Parathyroid adenoma (tissue), 2 donors: ENCODE measurements at regions not wholly inside any gene's neighbourhood (a gene's known extent, or its start where the extent isn't known, plus 50 kb on each side); places are given as distances from the start of the nearest gene placed in this dataset.

Experiments used
- H2AFZ ChIP-seq: fragments of 300-600 bp; sonication (generic); one replicate; pipeline ENCODE4 v1.7.0; 2017; ENCODE audit warnings: antibody characterized with exemption, mild to moderate bottlenecking
- H3K27ac ChIP-seq: fragments of 300-600 bp; sonication (generic); one replicate; pipeline ENCODE4 v1.7.0; 2017
- H3K27me3 ChIP-seq: fragments of 300-600 bp; sonication (generic); one replicate; pipeline ENCODE4 v1.7.0; 2017; ENCODE audit warnings: low read length; ENCODE audit not compliant: control insufficient read depth, insufficient read depth
- H3K36me3 ChIP-seq: fragments of 300-600 bp; sonication (generic); one replicate; pipeline ENCODE4 v1.7.0; 2017; ENCODE audit warnings: low read length; ENCODE audit not compliant: control insufficient read depth, insufficient read depth
- H3K4me1 ChIP-seq: fragments of 300-600 bp; sonication (generic); one replicate; pipeline ENCODE4 v1.7.0; 2017; ENCODE audit warnings: control low read depth
- H3K4me2 ChIP-seq: fragments of 300-600 bp; sonication (generic); one replicate; pipeline ENCODE4 v1.7.0; 2017; ENCODE audit warnings: low read length
- H3K4me3 ChIP-seq: fragments of 300-600 bp; sonication (generic); one replicate; pipeline ENCODE4 v1.7.0; 2017; ENCODE audit warnings: low read depth, low read length
- H3K79me2 ChIP-seq: fragments of 300-600 bp; sonication (generic); one replicate; pipeline ENCODE4 v1.7.0; 2017; ENCODE audit warnings: control low read depth
- H3K9ac ChIP-seq: fragments of 300-600 bp; sonication (generic); one replicate; pipeline ENCODE4 v1.7.0; 2017; ENCODE audit warnings: mild to moderate bottlenecking
- H3K9me3 ChIP-seq: fragments of 300-600 bp; sonication (generic); one replicate; pipeline ENCODE4 v1.7.0; 2017; ENCODE audit warnings: low read length; ENCODE audit not compliant: control insufficient read depth
- TF ChIP-seq, protein P1 (sequence below): fragments of 300-600 bp; sonication (generic); IDR thresholded peaks from one replicate; pipeline ENCODE4 v1.7.0; 2017; ENCODE audit warnings: antibody characterized with exemption, mild to moderate bottlenecking
- donor health status: primary hyperparathyroidism.

DNA sequence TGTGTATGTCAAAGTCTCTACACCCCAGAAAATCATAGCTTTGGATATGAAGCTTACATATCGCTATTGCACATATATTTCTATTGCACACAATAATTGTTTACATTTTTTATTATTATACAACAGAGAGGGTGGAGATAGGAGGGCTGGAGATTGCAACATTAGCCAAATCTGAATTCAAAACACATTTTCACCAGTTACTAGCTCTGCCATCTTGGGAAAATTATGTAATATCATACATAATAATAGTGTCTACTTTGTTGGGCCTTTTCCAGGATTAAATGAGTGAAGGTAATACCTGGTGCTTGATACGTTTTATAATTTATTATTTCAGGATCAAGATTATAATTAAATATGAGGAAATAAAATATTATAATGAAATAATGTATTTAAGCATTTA is 507.4 kb upstream of the TBX3 start:
- Histone ChIP-seq H3K4me3 (no peak overlapping the region), H3K4me2 (no peak overlapping the region), H3K79me2 (no peaks in the 10 kb centered on the region), H3K27ac (no peak overlapping the region), H3K9me3 (peaks cover 3% of the 10 kb centered on the region), H3K4me1 (no peaks in the 10 kb centered on the region), H3K9ac (no peak overlapping the region), H3K36me3 (no peaks in the 10 kb centered on the region), H3K27me3 (no peaks in the 10 kb centered on the region), H2AFZ (no peak overlapping the region)
- TF ChIP-seq, protein P1, sequence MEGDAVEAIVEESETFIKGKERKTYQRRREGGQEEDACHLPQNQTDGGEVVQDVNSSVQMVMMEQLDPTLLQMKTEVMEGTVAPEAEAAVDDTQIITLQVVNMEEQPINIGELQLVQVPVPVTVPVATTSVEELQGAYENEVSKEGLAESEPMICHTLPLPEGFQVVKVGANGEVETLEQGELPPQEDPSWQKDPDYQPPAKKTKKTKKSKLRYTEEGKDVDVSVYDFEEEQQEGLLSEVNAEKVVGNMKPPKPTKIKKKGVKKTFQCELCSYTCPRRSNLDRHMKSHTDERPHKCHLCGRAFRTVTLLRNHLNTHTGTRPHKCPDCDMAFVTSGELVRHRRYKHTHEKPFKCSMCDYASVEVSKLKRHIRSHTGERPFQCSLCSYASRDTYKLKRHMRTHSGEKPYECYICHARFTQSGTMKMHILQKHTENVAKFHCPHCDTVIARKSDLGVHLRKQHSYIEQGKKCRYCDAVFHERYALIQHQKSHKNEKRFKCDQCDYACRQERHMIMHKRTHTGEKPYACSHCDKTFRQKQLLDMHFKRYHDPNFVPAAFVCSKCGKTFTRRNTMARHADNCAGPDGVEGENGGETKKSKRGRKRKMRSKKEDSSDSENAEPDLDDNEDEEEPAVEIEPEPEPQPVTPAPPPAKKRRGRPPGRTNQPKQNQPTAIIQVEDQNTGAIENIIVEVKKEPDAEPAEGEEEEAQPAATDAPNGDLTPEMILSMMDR, result no peak

DNA sequence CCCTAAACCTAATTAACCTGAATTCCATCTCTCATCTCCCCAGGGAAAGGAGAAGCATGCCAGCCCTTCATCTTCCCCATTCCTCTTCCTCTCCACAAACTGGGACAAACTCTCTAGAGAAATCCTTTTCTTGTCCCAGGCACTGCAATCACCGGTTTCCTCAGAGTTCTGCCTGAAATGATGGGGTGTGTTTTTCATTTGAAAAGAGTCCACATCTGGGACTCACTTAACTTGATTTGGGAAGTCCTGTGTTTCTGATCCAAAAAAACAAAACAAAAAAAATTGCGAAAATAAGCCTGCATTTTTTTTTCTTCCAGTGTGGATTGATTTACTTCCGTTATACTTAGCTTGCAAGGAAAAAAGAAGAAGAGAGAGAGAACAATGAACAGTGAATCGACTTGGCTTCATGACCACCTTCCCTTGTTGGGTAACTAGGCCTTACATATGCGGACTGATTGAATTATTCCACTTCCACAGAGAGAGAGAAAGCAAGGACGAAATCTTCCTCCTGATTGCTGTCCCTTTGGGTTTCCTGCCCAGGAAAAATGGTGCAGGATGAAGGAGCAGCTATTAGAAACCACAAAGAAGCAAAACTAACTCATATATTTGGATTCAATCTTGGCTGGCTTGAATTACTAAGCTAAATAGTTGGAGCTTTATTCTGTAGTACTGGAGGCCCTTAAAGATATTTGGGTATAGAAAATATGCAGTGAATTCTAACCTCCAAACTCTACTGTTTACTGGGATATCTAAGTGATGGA is 506.2 kb upstream of the TBX3 start:
- Histone ChIP-seq H3K9me3 (peaks cover 3% of the 10 kb centered on the region), H3K27me3 (no peaks in the 10 kb centered on the region), H3K36me3 (no peaks in the 10 kb centered on the region), H3K4me1 (no peaks in the 10 kb centered on the region), H3K4me3 (no peak overlapping the region), H3K27ac (no peak overlapping the region), H3K4me2 (no peak overlapping the region), H2AFZ (no peak overlapping the region), H3K9ac (no peak overlapping the region), H3K79me2 (no peaks in the 10 kb centered on the region)
- TF ChIP-seq, protein P1, result no peak

DNA sequence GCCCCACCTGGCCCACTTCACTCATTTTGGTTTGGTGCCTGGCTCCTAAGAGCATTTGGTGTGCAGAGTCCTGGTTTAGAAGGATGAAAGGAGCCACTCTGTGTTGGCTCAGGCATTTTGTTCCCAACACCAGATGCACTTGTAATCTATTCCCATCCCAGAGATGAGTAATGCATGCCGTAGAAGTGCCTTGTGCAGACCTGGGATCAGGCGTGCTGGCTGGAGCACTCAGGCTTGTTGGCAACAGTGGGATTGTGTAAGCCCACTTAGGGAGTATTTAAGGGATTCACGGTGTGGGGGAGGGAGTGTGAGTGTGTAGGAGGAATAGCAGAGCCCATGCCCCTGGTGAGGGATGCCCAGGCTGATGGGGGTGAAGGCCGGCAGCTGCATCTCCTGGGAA is 501.5 kb upstream of the TBX3 start:
- no peaks in the 10 kb centered on the region for H3K27me3 ChIP-seq

DNA sequence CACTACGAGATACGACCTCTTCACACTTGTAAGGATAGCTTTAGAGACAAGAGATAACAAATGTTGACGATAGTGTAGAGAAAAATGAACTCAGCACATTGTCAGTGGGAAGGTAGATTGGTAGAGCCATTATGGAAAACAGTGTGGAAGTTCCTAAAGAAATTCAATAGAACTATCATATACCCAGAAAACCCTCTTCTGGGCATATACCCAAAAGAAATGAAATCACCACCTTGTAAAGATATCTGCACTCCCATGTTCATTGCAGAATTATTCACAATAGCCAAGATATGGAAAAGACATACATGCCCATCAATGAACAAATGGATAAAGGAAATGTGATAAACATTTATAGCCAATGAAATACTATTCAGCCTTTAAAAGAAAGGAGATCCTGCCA is 499.8 kb upstream of the TBX3 start:
- Histone ChIP-seq H3K4me1 (no peaks in the 10 kb centered on the region), H3K36me3 (no peaks in the 10 kb centered on the region), H3K27ac (no peak overlapping the region), H2AFZ (no peak overlapping the region), H3K79me2 (no peaks in the 10 kb centered on the region), H3K9ac (no peak overlapping the region), H3K4me2 (no peak overlapping the region), H3K9me3 (peaks cover 3% of the 10 kb centered on the region), H3K27me3 (no peaks in the 10 kb centered on the region), H3K4me3 (no peak overlapping the region)
- TF ChIP-seq, protein P1, result no peak

More for the DNA sequence above, 501.5 kb upstream of the TBX3 start:
- Histone ChIP-seq H3K27ac (no peak overlapping the region), H3K9me3 (peaks cover 3% of the 10 kb centered on the region), H3K9ac (no peak overlapping the region), H2AFZ (no peak overlapping the region), H3K36me3 (no peaks in the 10 kb centered on the region), H3K79me2 (no peaks in the 10 kb centered on the region), H3K4me3 (no peak overlapping the region), H3K4me2 (no peak overlapping the region), H3K4me1 (no peaks in the 10 kb centered on the region)
- TF ChIP-seq, protein P1, result no peak

DNA sequence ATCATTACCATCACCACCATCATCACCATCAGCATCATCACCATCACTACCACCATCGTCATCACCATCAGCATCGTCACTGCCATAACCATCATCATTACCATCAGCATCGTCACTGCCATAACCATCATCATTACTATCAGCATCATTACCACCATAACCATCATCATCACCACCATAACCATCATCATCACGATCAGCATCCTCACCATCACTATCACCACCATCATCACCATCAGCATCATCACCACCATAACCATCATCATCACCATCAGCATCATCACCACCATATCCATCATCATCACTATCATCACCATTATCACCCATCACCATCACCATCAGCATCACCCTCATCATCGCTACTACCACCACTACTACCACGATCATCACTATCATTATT is 493.9 kb upstream of the TBX3 start:
- no peak overlapping the region for H3K9ac ChIP-seq
- no peak overlapping the region for H2AFZ ChIP-seq
- H3K27ac ChIP-seq, result no peak overlapping the region
- H3K79me2 ChIP-seq, result no peaks in the 10 kb centered on the region
- H3K36me3 ChIP-seq, result no peaks in the 10 kb centered on the region
- no peaks in the 10 kb centered on the region for H3K27me3 ChIP-seq
- H3K4me1 ChIP-seq, result no peaks in the 10 kb centered on the region
- no peak overlapping the region for H3K4me2 ChIP-seq
- H3K4me3 ChIP-seq, result no peak overlapping the region
- TF ChIP-seq, protein P1, result no peak
- no peaks in the 10 kb centered on the region for H3K9me3 ChIP-seq
